HepG2 (cell line): ENCODE measurements at regions not wholly inside any gene's neighbourhood (a gene's known extent, or its start where the extent isn't known, plus 50 kb on each side); places are given as distances from the start of the nearest gene placed in this dataset.
A peak's percentile ranks its signal among the peaks of the same experiment; 100 is the strongest.

Experiments used
- ASH2L ChIP-seq: fragments of 300-600, 200-600 bp; sonication (generic); IDR thresholded peaks from 2 replicates; pipeline ENCODE4 v1.7.0; 2017; ENCODE audit warnings: low read depth, mild to moderate bottlenecking, moderate library complexity, mixed read lengths, low read length; ENCODE audit not compliant: insufficient read length
- CREB1 ChIP-seq, 2 experiments: fragments of 450-650 bp in 1 of 2; IDR thresholded peaks; 2 replicates each; pipeline ENCODE4 v1.6.1; 2016 to 2017; ENCODE audit warnings: control low read depth in 1 of 2, mild to moderate bottlenecking in 1 of 2, missing compliant biosample characterization in 1 of 2, missing genetic modification characterization in 1 of 2
- CREM ChIP-seq, 2 experiments: sonication (generic) in 1 of 2; formaldehyde crosslinking in 1 of 2; IDR thresholded peaks; 2 replicates each; pipeline versions ENCODE4 v1.4.0 to v1.6.1; 2016 to 2020; ENCODE audit warnings: antibody characterized with exemption in 1 of 2, mild to moderate bottlenecking in 1 of 2, missing genetic modification reagents in 1 of 2
- HOXA3 ChIP-seq: sonication (generic); formaldehyde crosslinking; IDR thresholded peaks from 2 replicates; pipeline ENCODE4 v1.5.0; 2020; ENCODE audit warnings: missing genetic modification reagents
- KAT2B ChIP-seq: fragments of 150-350 bp; IDR thresholded peaks from 2 replicates; pipeline ENCODE4 v1.6.1; 2014; ENCODE audit warnings: low read depth, low read length, borderline replicate concordance
- KDM4B ChIP-seq: sonication (generic); formaldehyde crosslinking; IDR thresholded peaks from 2 replicates; pipeline ENCODE4 v1.4.0; 2020; ENCODE audit warnings: missing genetic modification reagents
- NFKB2 ChIP-seq: sonication (generic); formaldehyde crosslinking; IDR thresholded peaks from 2 replicates; pipeline ENCODE4 v1.4.0; 2020; ENCODE audit warnings: missing genetic modification reagents, borderline replicate concordance
- NPAS2 ChIP-seq: sonication (generic); formaldehyde crosslinking; IDR thresholded peaks from 2 replicates; pipeline ENCODE4 v1.8.0; 2022; ENCODE audit warnings: mild to moderate bottlenecking, missing genetic modification reagents, borderline replicate concordance
- PITX1 ChIP-seq: sonication (generic); formaldehyde crosslinking; IDR thresholded peaks from 2 replicates; pipeline ENCODE4 v1.5.1; 2020; ENCODE audit warnings: mild to moderate bottlenecking, missing genetic modification reagents
- RFX1 ChIP-seq: fragments of 450-650 bp; IDR thresholded peaks from 2 replicates; pipeline ENCODE4 v1.6.1; 2017
- SAP130 ChIP-seq: IDR thresholded peaks from 2 replicates; pipeline ENCODE4 v1.6.1; 2016; ENCODE audit warnings: low read depth
- SCMH1 ChIP-seq: sonication (generic); formaldehyde crosslinking; IDR thresholded peaks from 2 replicates; pipeline ENCODE4 v1.9.0; 2021; ENCODE audit warnings: missing genetic modification reagents, mild to moderate bottlenecking, borderline replicate concordance
- SMARCC2 ChIP-seq: fragments of 450-650 bp; IDR thresholded peaks from 2 replicates; pipeline ENCODE4 v1.6.1; 2017; ENCODE audit warnings: antibody characterized with exemption, mild to moderate bottlenecking
- SNAPC2 ChIP-seq: sonication (generic); formaldehyde crosslinking; IDR thresholded peaks from 2 replicates; pipeline ENCODE4 v1.8.1; 2022; ENCODE audit warnings: mild to moderate bottlenecking, missing genetic modification reagents
- ZBTB25 ChIP-seq: IDR thresholded peaks from 2 replicates; pipeline ENCODE4 v1.6.1; 2018; ENCODE audit warnings: missing genetic modification reagents
- ZBTB8A ChIP-seq: sonication (generic); formaldehyde crosslinking; IDR thresholded peaks from 2 replicates; pipeline ENCODE4 v1.4.0; 2020; ENCODE audit warnings: mild to moderate bottlenecking, low read depth, missing genetic modification reagents, borderline replicate concordance
- ZNF124 ChIP-seq: sonication (generic); formaldehyde crosslinking; IDR thresholded peaks from 2 replicates; pipeline ENCODE4 v1.4.0; 2020; ENCODE audit warnings: missing genetic modification reagents
- ZNF138 ChIP-seq: sonication (generic); formaldehyde crosslinking; IDR thresholded peaks from 2 replicates; pipeline ENCODE4 v1.5.0; 2020; ENCODE audit warnings: mild to moderate bottlenecking, low read depth, missing genetic modification reagents
- ZNF460 ChIP-seq: sonication (generic); formaldehyde crosslinking; IDR thresholded peaks from 2 replicates; pipeline ENCODE4 v1.5.1; 2020; ENCODE audit warnings: missing genetic modification reagents, mild to moderate bottlenecking, borderline replicate concordance
- ZNF468 ChIP-seq: sonication (generic); formaldehyde crosslinking; IDR thresholded peaks from 2 replicates; pipeline ENCODE4 v1.8.0; 2022; ENCODE audit warnings: mild to moderate bottlenecking, moderate library complexity, missing genetic modification reagents
- ZNF674 ChIP-seq: sonication (generic); formaldehyde crosslinking; IDR thresholded peaks from 2 replicates; pipeline ENCODE4 v1.5.0; 2020; ENCODE audit warnings: low read depth, mild to moderate bottlenecking, missing genetic modification reagents
- ZNF772 ChIP-seq: sonication (generic); formaldehyde crosslinking; IDR thresholded peaks from 2 replicates; pipeline ENCODE4 v1.5.0; 2020; ENCODE audit warnings: mild to moderate bottlenecking, missing genetic modification reagents
- ZNF776 ChIP-seq: sonication (generic); formaldehyde crosslinking; IDR thresholded peaks from 2 replicates; pipeline ENCODE4 v1.4.0; 2020; ENCODE audit warnings: mild to moderate bottlenecking, missing genetic modification reagents
- ZNF879 ChIP-seq: sonication (generic); formaldehyde crosslinking; IDR thresholded peaks from 2 replicates; pipeline ENCODE4 v1.8.1; 2023; ENCODE audit warnings: missing genetic modification reagents
- ZNF891 ChIP-seq: sonication (generic); formaldehyde crosslinking; IDR thresholded peaks from 2 replicates; pipeline ENCODE4 v1.5.0; 2020; ENCODE audit warnings: mild to moderate bottlenecking, missing genetic modification reagents
- TF ChIP-seq, protein P1 (sequence below): sonication (generic); formaldehyde crosslinking; IDR thresholded peaks from 2 replicates; pipeline ENCODE4 v1.4.0; 2020; ENCODE audit warnings: missing genetic modification reagents
- TF ChIP-seq, protein P2 (sequence below): fragments of 450-650 bp; IDR thresholded peaks from 2 replicates; pipeline ENCODE4 v1.6.1; 2017
- TF ChIP-seq, protein P3 (sequence below): IDR thresholded peaks from 2 replicates; pipeline ENCODE4 v1.6.1; 2016; ENCODE audit warnings: missing genetic modification reagents, missing compliant biosample characterization

DNA sequence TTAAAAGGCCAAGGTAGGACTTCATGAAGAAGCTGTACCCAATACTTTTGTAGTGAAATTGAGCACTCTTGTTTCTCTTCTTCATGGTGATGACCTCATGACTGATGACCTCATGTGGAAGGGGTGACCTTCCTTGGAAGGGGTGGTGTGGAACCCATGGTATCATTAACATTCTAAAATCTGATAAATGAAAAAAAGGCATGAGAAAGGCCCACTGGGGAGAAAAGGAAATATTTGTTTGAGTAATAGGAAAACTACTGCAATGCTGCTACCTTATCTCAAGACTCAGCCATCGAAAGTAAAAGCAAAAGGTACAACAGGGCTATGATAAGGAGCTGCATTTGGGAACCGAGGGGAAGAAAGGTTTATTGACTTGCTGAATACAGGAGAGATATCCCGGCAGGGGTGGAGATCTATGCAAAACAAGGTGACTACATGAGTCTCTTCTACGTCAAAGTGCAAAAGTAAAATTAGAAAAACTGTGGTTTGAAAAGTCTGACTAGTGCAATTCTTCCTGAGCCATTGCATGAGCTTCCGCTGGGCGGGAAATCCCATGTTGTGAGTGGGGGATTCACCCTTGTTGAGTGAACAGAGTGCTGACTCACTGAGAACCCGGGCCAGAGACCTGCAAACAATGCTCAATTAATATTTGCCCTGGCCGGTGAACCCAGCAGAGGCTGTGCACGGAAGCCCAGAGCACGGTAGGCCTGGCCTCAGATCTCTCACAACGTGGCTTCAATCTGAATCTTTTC is 138.9 kb upstream of the RFC3 start (continued):
- TF ChIP-seq ASH2L, result peak; percentile 53
- peak; percentile 61 for TF ChIP-seq ZBTB25 (CRISPR knock-in tag)
- TF ChIP-seq ZNF138 (CRISPR knock-in tag), result no peak
- TF ChIP-seq SNAPC2 (CRISPR knock-in tag), result no peak
- TF ChIP-seq SMARCC2, result no peak
- peak; percentile 57; the same call in 1 of the 2 replicates for TF ChIP-seq ZNF772 (CRISPR knock-in tag)
- TF ChIP-seq, protein P1, sequence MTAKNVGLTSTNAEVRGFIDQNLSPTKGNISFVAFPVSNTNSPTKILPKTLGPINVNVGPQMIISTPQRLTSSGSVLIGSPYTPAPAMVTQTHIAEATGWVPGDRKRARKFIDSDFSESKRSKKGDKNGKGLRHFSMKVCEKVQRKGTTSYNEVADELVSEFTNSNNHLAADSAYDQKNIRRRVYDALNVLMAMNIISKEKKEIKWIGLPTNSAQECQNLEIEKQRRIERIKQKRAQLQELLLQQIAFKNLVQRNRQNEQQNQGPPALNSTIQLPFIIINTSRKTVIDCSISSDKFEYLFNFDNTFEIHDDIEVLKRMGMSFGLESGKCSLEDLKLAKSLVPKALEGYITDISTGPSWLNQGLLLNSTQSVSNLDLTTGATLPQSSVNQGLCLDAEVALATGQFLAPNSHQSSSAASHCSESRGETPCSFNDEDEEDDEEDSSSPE (CRISPR knock-in tag), result peak; percentile 97
- 0 out of 2 replicates have a peak, but pooled peaks have one; percentile 55 for TF ChIP-seq KDM4B (CRISPR knock-in tag)
- no peak for TF ChIP-seq ZBTB8A
- TF ChIP-seq NPAS2 (CRISPR knock-in tag), result no peak
- no peak for TF ChIP-seq ZNF468 (CRISPR knock-in tag)
- TF ChIP-seq, protein P2, sequence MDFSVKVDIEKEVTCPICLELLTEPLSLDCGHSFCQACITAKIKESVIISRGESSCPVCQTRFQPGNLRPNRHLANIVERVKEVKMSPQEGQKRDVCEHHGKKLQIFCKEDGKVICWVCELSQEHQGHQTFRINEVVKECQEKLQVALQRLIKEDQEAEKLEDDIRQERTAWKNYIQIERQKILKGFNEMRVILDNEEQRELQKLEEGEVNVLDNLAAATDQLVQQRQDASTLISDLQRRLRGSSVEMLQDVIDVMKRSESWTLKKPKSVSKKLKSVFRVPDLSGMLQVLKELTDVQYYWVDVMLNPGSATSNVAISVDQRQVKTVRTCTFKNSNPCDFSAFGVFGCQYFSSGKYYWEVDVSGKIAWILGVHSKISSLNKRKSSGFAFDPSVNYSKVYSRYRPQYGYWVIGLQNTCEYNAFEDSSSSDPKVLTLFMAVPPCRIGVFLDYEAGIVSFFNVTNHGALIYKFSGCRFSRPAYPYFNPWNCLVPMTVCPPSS, result no peak
- peak; percentile 83 for TF ChIP-seq HOXA3 (CRISPR knock-in tag)
- TF ChIP-seq, protein P3, sequence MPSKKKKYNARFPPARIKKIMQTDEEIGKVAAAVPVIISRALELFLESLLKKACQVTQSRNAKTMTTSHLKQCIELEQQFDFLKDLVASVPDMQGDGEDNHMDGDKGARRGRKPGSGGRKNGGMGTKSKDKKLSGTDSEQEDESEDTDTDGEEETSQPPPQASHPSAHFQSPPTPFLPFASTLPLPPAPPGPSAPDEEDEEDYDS, result peak; percentile 63; the same call in 1 of the 2 replicates
- TF ChIP-seq PITX1 (CRISPR knock-in tag), result peak; percentile 86
- TF ChIP-seq SCMH1 (CRISPR knock-in tag), result no peak
- TF ChIP-seq CREB1 (IDR thresholded peaks at IDR 0.05), result peak; percentile 72; the same call in 1 of the 2 replicates
- TF ChIP-seq CREB1 (CRISPR knock-in tag; IDR thresholded peaks at IDR 0.05), result peak; percentile 40
- TF ChIP-seq ZNF124 (CRISPR knock-in tag), result peak; percentile 75; the same call in 1 of the 2 replicates
- no peak for TF ChIP-seq ZNF776 (CRISPR knock-in tag)
- peak; percentile 91 for TF ChIP-seq SAP130 (CRISPR knock-in tag)
- TF ChIP-seq RFX1, result no peak
- TF ChIP-seq ZNF879, result peak; percentile 71; the same call in 1 of the 2 replicates
- no peak for TF ChIP-seq KAT2B
- TF ChIP-seq ZNF674, result no peak
- peak; percentile 43; the same call in 1 of the 2 replicates for TF ChIP-seq CREM (IDR thresholded peaks at IDR 0.05)
- no peak for TF ChIP-seq CREM (CRISPR knock-in tag; IDR thresholded peaks at IDR 0.05)
- TF ChIP-seq ZNF891 (CRISPR knock-in tag), result no peak
- TF ChIP-seq ZNF460 (CRISPR knock-in tag), result no peak
- TF ChIP-seq NFKB2 (CRISPR knock-in tag), result peak; percentile 51; the same call in 1 of the 2 replicates
